HG03439 (cell line): ENCODE measurements at regions not wholly inside any gene's neighbourhood (a gene's known extent, or its start where the extent isn't known, plus 50 kb on each side); places are given as distances from the start of the nearest gene placed in this dataset.

Experiments
- ATAC-seq: cut with Tn5 transposase; IDR thresholded peaks from one replicate; pipeline ENCODE4 v1.9.1; 2021; ENCODE audit warnings: mild to moderate bottlenecking, moderate library complexity; ENCODE audit not compliant: unreplicated experiment

GRCh38 chr10:3901370-3901769, 116.4 kb upstream of the KLF6 start:
- ATAC-seq = no peak

GRCh38 chr10:3900391-3900790, 115.4 kb upstream of the KLF6 start:
- ATAC-seq = no peak

GRCh38 chr10:3898821-3899220, 113.8 kb upstream of the KLF6 start:
- ATAC-seq = no peak

GRCh38 chr10:3897156-3897555, 112.1 kb upstream of the KLF6 start:
- no peak for ATAC-seq

GRCh38 chr10:3896161-3896560, 111.2 kb upstream of the KLF6 start:
- no peak for ATAC-seq

GRCh38 chr10:3895045-3895631, 110.1 kb upstream of the KLF6 start:
- ATAC-seq = no peak

- ATAC-seq = no peak
Observed at GRCh38 chr10:3893901-3894563, 109.0 kb upstream of the KLF6 start.

- ATAC-seq = no peak
Observed at GRCh38 chr10:3892440-3893425, 107.7 kb upstream of the KLF6 start.

- no peak for ATAC-seq
Observed at GRCh38 chr10:3891396-3891795, 106.4 kb upstream of the KLF6 start.

- no peak for ATAC-seq
Observed at GRCh38 chr10:3890602-3891352, 105.8 kb upstream of the KLF6 start.

GRCh38 chr10:3889961-3890522, 105.0 kb upstream of the KLF6 start:
- no peak for ATAC-seq

GRCh38 chr10:3887885-3888476, 103.0 kb upstream of the KLF6 start:
- ATAC-seq = peak; percentile 71

GRCh38 chr10:3887404-3887803, 102.4 kb upstream of the KLF6 start:
- no peak for ATAC-seq

GRCh38 chr10:3886641-3887251, 101.7 kb upstream of the KLF6 start:
- no peak for ATAC-seq

GRCh38 chr10:3886191-3886590, 101.2 kb upstream of the KLF6 start:
- no peak for ATAC-seq

- no peak for ATAC-seq
Observed at GRCh38 chr10:3882855-3883254, 97.8 kb upstream of the KLF6 start.

GRCh38 chr10:3881622-3882021, 96.6 kb upstream of the KLF6 start:
- no peak for ATAC-seq

- ATAC-seq = no peak
Observed at GRCh38 chr10:3879073-3879472, 94.1 kb upstream of the KLF6 start.

- no peak for ATAC-seq
Observed at GRCh38 chr10:3877211-3878000, 92.4 kb upstream of the KLF6 start.
